ENCODE measurements at regions not wholly inside any gene's neighbourhood (a gene's known extent, or its start where the extent isn't known, plus 50 kb on each side); places are given as distances from the start of the nearest gene placed in this dataset.

DNA sequence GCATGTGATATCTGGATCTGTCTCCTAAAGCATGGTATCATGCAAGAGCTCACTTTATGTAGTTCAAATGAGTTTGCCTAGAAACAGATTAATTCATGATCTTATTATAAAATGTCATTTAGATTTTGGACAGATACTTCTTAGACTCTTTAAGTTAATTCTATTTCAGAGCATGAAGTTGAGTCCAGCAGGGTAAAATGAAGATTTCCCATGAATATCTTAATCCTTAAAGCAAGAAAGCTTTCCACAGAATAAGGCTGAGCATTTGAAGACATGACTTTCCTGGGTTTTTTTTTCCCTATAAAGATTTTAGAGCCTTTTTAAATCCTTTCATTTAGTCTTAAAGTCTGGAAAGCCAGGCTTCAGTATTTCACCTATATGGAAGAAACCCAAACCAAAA is 556.0 kb upstream of the GJE1 start:
- no peaks in the 10 kb centered on the region; the same call in 1 of the 2 replicates for H3K27me3 Mint-ChIP-seq (ENCODE audit: insufficient read depth)
- TF ChIP-seq, protein P1, sequence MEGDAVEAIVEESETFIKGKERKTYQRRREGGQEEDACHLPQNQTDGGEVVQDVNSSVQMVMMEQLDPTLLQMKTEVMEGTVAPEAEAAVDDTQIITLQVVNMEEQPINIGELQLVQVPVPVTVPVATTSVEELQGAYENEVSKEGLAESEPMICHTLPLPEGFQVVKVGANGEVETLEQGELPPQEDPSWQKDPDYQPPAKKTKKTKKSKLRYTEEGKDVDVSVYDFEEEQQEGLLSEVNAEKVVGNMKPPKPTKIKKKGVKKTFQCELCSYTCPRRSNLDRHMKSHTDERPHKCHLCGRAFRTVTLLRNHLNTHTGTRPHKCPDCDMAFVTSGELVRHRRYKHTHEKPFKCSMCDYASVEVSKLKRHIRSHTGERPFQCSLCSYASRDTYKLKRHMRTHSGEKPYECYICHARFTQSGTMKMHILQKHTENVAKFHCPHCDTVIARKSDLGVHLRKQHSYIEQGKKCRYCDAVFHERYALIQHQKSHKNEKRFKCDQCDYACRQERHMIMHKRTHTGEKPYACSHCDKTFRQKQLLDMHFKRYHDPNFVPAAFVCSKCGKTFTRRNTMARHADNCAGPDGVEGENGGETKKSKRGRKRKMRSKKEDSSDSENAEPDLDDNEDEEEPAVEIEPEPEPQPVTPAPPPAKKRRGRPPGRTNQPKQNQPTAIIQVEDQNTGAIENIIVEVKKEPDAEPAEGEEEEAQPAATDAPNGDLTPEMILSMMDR (IDR thresholded peaks at IDR 0.05), result no peak
- H3K4me3 Mint-ChIP-seq, result no peak overlapping the region
- peaks cover 15% of the 10 kb centered on the region for H3K36me3 Mint-ChIP-seq (ENCODE audit: low read depth)
- no peak for DNase-seq
- H3K4me1 Mint-ChIP-seq (ENCODE audit: low read depth), result peaks cover 39% of the 10 kb centered on the region
- no peak overlapping the region for H3K27ac Mint-ChIP-seq
- H3K9me3 Mint-ChIP-seq, result no peaks in the 10 kb centered on the region

DNA sequence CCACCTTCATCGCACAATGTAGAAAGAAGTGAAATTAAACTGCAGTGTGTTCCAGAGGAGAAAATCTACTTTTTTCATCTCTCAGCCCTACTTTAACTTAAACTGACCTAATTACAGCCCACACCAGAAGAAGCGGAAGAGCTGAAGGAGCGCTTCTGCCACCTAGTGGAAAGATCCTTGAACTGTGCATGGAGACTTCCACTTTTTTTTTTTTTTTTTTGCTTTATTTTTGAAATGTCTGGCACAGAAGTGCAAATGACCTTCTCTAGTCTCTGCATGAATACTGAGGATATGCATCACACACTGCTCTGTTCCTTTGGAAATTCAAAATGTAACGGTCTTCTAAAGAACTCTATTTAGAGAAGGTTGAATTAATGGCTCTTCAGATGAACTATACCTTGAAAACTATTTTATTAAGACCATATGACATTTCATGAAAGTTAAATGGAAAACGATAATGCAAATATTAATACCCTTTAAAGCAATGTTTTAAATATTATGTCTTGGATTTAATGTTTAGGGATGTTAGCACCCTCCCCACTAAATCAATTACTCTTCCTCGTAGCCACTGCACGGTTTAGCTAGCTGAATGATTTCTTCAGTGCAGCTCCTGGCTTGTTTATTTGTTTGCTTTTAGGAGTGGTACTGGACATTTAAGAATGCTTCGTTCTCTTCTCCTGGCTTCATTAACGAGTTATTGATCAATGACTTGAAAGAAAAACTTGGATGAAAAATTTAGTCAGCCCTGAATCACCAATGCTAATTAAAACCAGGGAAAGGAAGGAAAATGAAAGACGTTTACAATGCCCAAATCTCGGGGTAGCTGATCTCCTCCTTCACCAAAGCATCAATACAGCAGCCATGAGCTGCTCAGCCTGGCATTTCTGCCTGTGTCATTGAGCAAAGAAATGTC is 569.6 kb upstream of the GJE1 start:
- H3K27ac Mint-ChIP-seq, result peak overlapping the region; percentile 95
- H3K4me1 Mint-ChIP-seq (ENCODE audit: low read depth), result peaks cover 44% of the 10 kb centered on the region
- peak overlapping the region; percentile 64 for H3K4me3 Mint-ChIP-seq
- H3K36me3 Mint-ChIP-seq (ENCODE audit: low read depth), result peaks cover 22% of the 10 kb centered on the region
- TF ChIP-seq, protein P1 (IDR thresholded peaks at IDR 0.05), result peak; percentile 98
- peak; percentile 81 for DNase-seq
- H3K27me3 Mint-ChIP-seq (ENCODE audit: insufficient read depth), result no peaks in the 10 kb centered on the region
- H3K9me3 Mint-ChIP-seq, result peaks cover 9% of the 10 kb centered on the region; the same call in 1 of the 2 replicates

- peaks cover 22% of the 10 kb centered on the region for H3K36me3 Mint-ChIP-seq (ENCODE audit: low read depth)
Measured at GRCh38 chr6:141562186-141562811, 570.4 kb upstream of the GJE1 start.

DNA sequence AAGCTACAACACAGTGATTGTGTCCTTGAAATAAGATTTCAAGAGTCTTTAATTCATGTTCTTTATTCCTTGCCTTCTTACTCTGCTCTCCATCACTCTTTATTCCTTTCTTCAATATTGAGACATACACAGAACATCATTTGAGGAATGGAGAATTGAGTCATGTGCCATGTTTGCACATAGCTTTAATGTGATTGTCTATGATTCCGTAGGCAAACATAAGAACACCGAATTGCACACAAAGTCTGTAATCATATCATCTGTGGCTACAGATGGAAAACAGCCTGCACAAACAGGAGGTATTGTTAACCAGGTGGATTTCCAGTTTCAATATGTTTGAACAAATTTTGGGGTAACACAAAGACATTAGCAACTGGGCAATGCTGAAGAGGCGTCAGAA is 571.6 kb upstream of the GJE1 start:
- peaks cover 50% of the 10 kb centered on the region for H3K4me1 Mint-ChIP-seq (ENCODE audit: low read depth)
- no peak for DNase-seq
- TF ChIP-seq, protein P1 (IDR thresholded peaks at IDR 0.05), result no peak
- H3K27ac Mint-ChIP-seq, result peak overlapping the region; percentile 26; the same call in 1 of the 2 replicates
- no peaks in the 10 kb centered on the region for H3K27me3 Mint-ChIP-seq (ENCODE audit: insufficient read depth)
- H3K9me3 Mint-ChIP-seq, result peaks cover 9% of the 10 kb centered on the region; the same call in 1 of the 2 replicates
- H3K4me3 Mint-ChIP-seq, result no peak overlapping the region
- peaks cover 22% of the 10 kb centered on the region for H3K36me3 Mint-ChIP-seq (ENCODE audit: low read depth)

More at GRCh38 chr6:141562186-141562811, 570.4 kb upstream of the GJE1 start:
- Mint-ChIP-seq H3K27ac (peak overlapping the region; percentile 95), H3K4me1 (ENCODE audit: low read depth) (peaks cover 49% of the 10 kb centered on the region), H3K4me3 (peak overlapping the region; percentile 64), H3K9me3 (peaks cover 9% of the 10 kb centered on the region; the same call in 1 of the 2 replicates), H3K27me3 (ENCODE audit: insufficient read depth) (no peaks in the 10 kb centered on the region)
- no peak for DNase-seq
- TF ChIP-seq, protein P1 (IDR thresholded peaks at IDR 0.05), result no peak

DNA sequence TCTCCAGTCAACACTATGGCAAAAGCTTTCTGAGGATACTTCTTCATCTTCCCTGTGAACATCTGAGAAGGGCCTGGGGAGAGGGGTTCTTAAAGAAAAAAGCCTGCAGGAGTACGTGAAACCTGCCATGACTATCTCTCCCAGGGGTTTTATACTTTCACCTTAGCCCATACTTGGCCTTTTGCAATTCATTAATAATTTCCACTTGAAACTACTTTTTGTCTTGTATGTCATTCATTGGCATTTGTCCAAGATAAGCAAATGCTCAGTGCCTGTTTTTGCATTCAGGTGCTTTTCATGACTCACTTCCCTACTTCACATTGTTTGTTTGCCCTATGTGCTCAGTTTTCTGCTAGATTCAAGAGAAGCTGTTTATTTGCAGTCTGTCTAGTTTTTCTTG is 580.3 kb upstream of the GJE1 start:
- Mint-ChIP-seq H3K4me3 (no peak overlapping the region), H3K36me3 (ENCODE audit: low read depth) (peaks cover 27% of the 10 kb centered on the region), H3K27me3 (ENCODE audit: insufficient read depth) (no peaks in the 10 kb centered on the region), H3K4me1 (ENCODE audit: low read depth) (peaks cover 20% of the 10 kb centered on the region), H3K9me3 (peaks cover 29% of the 10 kb centered on the region), H3K27ac (no peak overlapping the region)
- TF ChIP-seq, protein P1 (IDR thresholded peaks at IDR 0.05), result no peak
- peak; percentile 46 for DNase-seq

Data from HFFc6 (cell line).